ENCODE measurements at regions not wholly inside any gene's neighbourhood (a gene's known extent, or its start where the extent isn't known, plus 50 kb on each side); places are given as distances from the start of the nearest gene placed in this dataset.

GRCh38 chr15:62601777-62602545 is 436.9 kb upstream of the C2CD4B start:
- ChIA-PET CTCF (interaction anchor here (0.6 kb wide), 1 partner anchor 1658 kb away, joined by 3 read pairs; no protein-coding TSS in a partner anchor), POLR2A (interaction anchor here (1.3 kb wide), 1 partner anchor 156 kb away, joined by 4 read pairs; no protein-coding TSS in a partner anchor)
- peak overlapping the region; percentile 74 for H3K27ac Mint-ChIP-seq (ENCODE audit: low read depth, unreplicated experiment)
- DNase-seq (ENCODE audit: unreplicated experiment) = peak; percentile 33
- intact Hi-C loops (cut with micrococcal nuclease) = loop anchor here (10.0 kb wide), 1 partner anchor 207 kb away; the partner anchor contains the start of gene TLN2
- no peak for TF ChIP-seq CTCF (IDR thresholded peaks at IDR 0.05; ENCODE audit: unreplicated experiment)
- no peaks in the 10 kb centered on the region for H3K9me3 Mint-ChIP-seq (ENCODE audit: unreplicated experiment)
- H3K4me3 Mint-ChIP-seq (ENCODE audit: unreplicated experiment) = no peak overlapping the region
- TSS peak; percentile 96 for BruUV-seq (replicated peaks)
- peaks cover 29% of the 10 kb centered on the region for H3K4me1 Mint-ChIP-seq (ENCODE audit: insufficient read depth, unreplicated experiment)
- H3K27me3 Mint-ChIP-seq (ENCODE audit: insufficient read depth, unreplicated experiment) = no peaks in the 10 kb centered on the region
- no peaks in the 10 kb centered on the region for H3K36me3 Mint-ChIP-seq (ENCODE audit: insufficient read depth, unreplicated experiment)

- DNase-seq (ENCODE audit: unreplicated experiment) = peak; percentile 96
- Mint-ChIP-seq H3K9me3 (ENCODE audit: unreplicated experiment) (no peaks in the 10 kb centered on the region), H3K4me3 (ENCODE audit: unreplicated experiment) (peak overlapping the region; percentile 22), H3K27me3 (ENCODE audit: insufficient read depth, unreplicated experiment) (no peaks in the 10 kb centered on the region), H3K4me1 (ENCODE audit: insufficient read depth, unreplicated experiment) (peaks cover 47% of the 10 kb centered on the region), H3K36me3 (ENCODE audit: insufficient read depth, unreplicated experiment) (no peaks in the 10 kb centered on the region), H3K27ac (ENCODE audit: low read depth, unreplicated experiment) (peak overlapping the region; percentile 95)
- TF ChIP-seq CTCF (IDR thresholded peaks at IDR 0.05; ENCODE audit: unreplicated experiment) = no peak
- ChIA-PET CTCF (interaction anchor here (0.7 to 2.4 kb wide), 5 partner anchors 13 to 188 kb away, joined by 3 to 11 read pairs (median 3); no protein-coding TSS in a partner anchor), POLR2A (interaction anchor here (0.7 to 4.6 kb wide), 27 partner anchors 9 to 946 kb away, joined by 3 to 30 read pairs (median 4); partner anchors contain the start of genes RPS27L and TLN2)
- BruUV-seq (replicated peaks) = no TSS peak
- intact Hi-C loops (cut with micrococcal nuclease) = loop anchor here (10.0 kb wide), 1 partner anchor 209 kb away; the partner anchor contains the start of gene TLN2
These were observed 438.7 kb upstream of the C2CD4B start for GRCh38 chr15:62603742-62604141.

- H3K27me3 Mint-ChIP-seq (ENCODE audit: insufficient read depth, unreplicated experiment) = no peaks in the 10 kb centered on the region
- ChIA-PET POLR2A (interaction anchor here (0.9 to 4.6 kb wide), 8 partner anchors 8 to 639 kb away, joined by 3 to 30 read pairs (median 6); partner anchors contain the start of gene TLN2), CTCF (interaction anchor here (1.0 to 2.4 kb wide), 2 partner anchors 55 to 137 kb away, joined by 6 to 11 read pairs; no protein-coding TSS in a partner anchor)
- H3K4me3 Mint-ChIP-seq (ENCODE audit: unreplicated experiment) = no peak overlapping the region
- no peak overlapping the region for H3K27ac Mint-ChIP-seq (ENCODE audit: low read depth, unreplicated experiment)
- BruUV-seq (replicated peaks) = no TSS peak
- H3K4me1 Mint-ChIP-seq (ENCODE audit: insufficient read depth, unreplicated experiment) = peaks cover 48% of the 10 kb centered on the region
- H3K9me3 Mint-ChIP-seq (ENCODE audit: unreplicated experiment) = no peaks in the 10 kb centered on the region
- TF ChIP-seq CTCF (IDR thresholded peaks at IDR 0.05; ENCODE audit: unreplicated experiment) = no peak
- H3K36me3 Mint-ChIP-seq (ENCODE audit: insufficient read depth, unreplicated experiment) = no peaks in the 10 kb centered on the region
- intact Hi-C loops (cut with micrococcal nuclease) = loop anchor here (10.0 kb wide), 1 partner anchor 210 kb away; the partner anchor contains the start of gene TLN2
- no peak for DNase-seq (ENCODE audit: unreplicated experiment)
These were observed 437.3 kb upstream of the TPM1 start for GRCh38 chr15:62605282-62605681.
